HEK293 (cell line): ENCODE measurements at regions not wholly inside any gene's neighbourhood (a gene's known extent, or its start where the extent isn't known, plus 50 kb on each side); places are given as distances from the start of the nearest gene placed in this dataset.
A peak's percentile ranks its signal among the peaks of the same experiment; 100 is the strongest.

Experiments
- CTCF ChIA-PET: fragments of 350-600 bp; formaldehyde crosslinking; extraction: SDS; loops from one replicate; lab custom pipeline; 2021; ENCODE audit warnings: antibody characterized with exemption; lab: Yijun Ruan, JAX
- POLR2A ChIA-PET: fragments of 300-600 bp; formaldehyde crosslinking; extraction: SDS; loops from one replicate; lab custom pipeline; 2020; ENCODE audit warnings: antibody characterized with exemption, inconsistent platforms; lab: Yijun Ruan, JAX
- H3K27ac ChIP-seq: fragments of 200-500 bp; sonication (Bioruptor generic); 2 replicates; pipeline ENCODE4 v1.5.1; 2014; ENCODE audit warnings: low read depth, low read length, control low read depth, inconsistent platforms; ENCODE audit errors: extremely low read depth
- H3K36me3 ChIP-seq, 2 experiments: fragments of 200-500 bp in 1 of 2; sonication (Bioruptor generic) in 1 of 2; 1 replicate in 1 of 2; 2 replicates in 1 of 2; pipeline ENCODE4 v1.5.1; 2014 to 2017; ENCODE audit warnings: inconsistent platforms in 2 of 2, low read length in 2 of 2; ENCODE audit not compliant: control insufficient read depth in 2 of 2, insufficient read depth in 1 of 2
- H3K4me1 ChIP-seq: fragments of 200-500 bp; sonication (Bioruptor generic); 2 replicates; pipeline ENCODE4 v1.5.1; 2014; ENCODE audit warnings: mild to moderate bottlenecking, low read length, inconsistent platforms; ENCODE audit not compliant: control insufficient read depth, insufficient read depth
- H3K4me3 ChIP-seq: 2 replicates; pipeline ENCODE4 v1.5.1; 2011; ENCODE audit warnings: low read depth, mild to moderate bottlenecking, control low read depth, low read length, moderate library complexity
- H3K9me3 ChIP-seq: fragments of 200-500 bp; sonication (Bioruptor generic); 2 replicates; pipeline ENCODE4 v1.5.1; 2014; ENCODE audit warnings: low read depth, low read length, inconsistent platforms; ENCODE audit not compliant: control insufficient read depth, insufficient read depth
- GLIS1 ChIP-seq: fragments of 450-650 bp; formaldehyde crosslinking; IDR thresholded peaks from 2 replicates; pipeline ENCODE4 v1.5.1; 2016; ENCODE audit warnings: missing biosample characterization, missing genetic modification characterization
- KLF16 ChIP-seq: fragments of 450-650 bp; formaldehyde crosslinking; IDR thresholded peaks from 2 replicates; pipeline ENCODE4 v1.5.1; 2017; ENCODE audit warnings: missing biosample characterization, missing genetic modification characterization
- KLF17 ChIP-seq: fragments of 450-650 bp; formaldehyde crosslinking; IDR thresholded peaks from 2 replicates; pipeline ENCODE4 v1.5.1; 2016; ENCODE audit warnings: missing biosample characterization, missing genetic modification characterization
- REPIN1 ChIP-seq: fragments of 450-650 bp; formaldehyde crosslinking; IDR thresholded peaks from 2 replicates; pipeline ENCODE4 v1.5.1; 2017; ENCODE audit warnings: missing biosample characterization, missing genetic modification characterization, low read depth
- REST ChIP-seq: fragments of 450-650 bp; formaldehyde crosslinking; IDR thresholded peaks from 2 replicates; pipeline ENCODE4 v1.5.1; 2016; ENCODE audit warnings: missing biosample characterization, missing genetic modification characterization
- ZBTB10 ChIP-seq: fragments of 450-650 bp; formaldehyde crosslinking; IDR thresholded peaks from 2 replicates; pipeline ENCODE4 v1.5.1; 2016; ENCODE audit warnings: missing biosample characterization, missing genetic modification characterization
- ZNF112 ChIP-seq: fragments of 450-650 bp; formaldehyde crosslinking; IDR thresholded peaks from 2 replicates; pipeline ENCODE4 v1.5.0; 2017; ENCODE audit warnings: missing biosample characterization, missing genetic modification characterization
- ZNF121 ChIP-seq: fragments of 450-650 bp; formaldehyde crosslinking; IDR thresholded peaks from 2 replicates; pipeline ENCODE4 v1.5.1; 2016; ENCODE audit warnings: missing biosample characterization, missing genetic modification characterization
- ZNF146 ChIP-seq: fragments of 450-650 bp; formaldehyde crosslinking; IDR thresholded peaks from 2 replicates; pipeline ENCODE4 v1.5.1; 2016; ENCODE audit warnings: missing biosample characterization, missing genetic modification characterization
- ZNF223 ChIP-seq: fragments of 450-650 bp; formaldehyde crosslinking; IDR thresholded peaks from 2 replicates; pipeline ENCODE4 v1.5.1; 2016; ENCODE audit warnings: missing biosample characterization, missing genetic modification characterization
- ZNF37A ChIP-seq: fragments of 450-650 bp; IDR thresholded peaks from 2 replicates; pipeline ENCODE4 v1.5.1; 2018; ENCODE audit warnings: missing biosample characterization, missing genetic modification characterization
- ZNF426 ChIP-seq: fragments of 450-650 bp; formaldehyde crosslinking; IDR thresholded peaks from 2 replicates; pipeline ENCODE4 v1.5.1; 2017; ENCODE audit warnings: missing biosample characterization, missing genetic modification characterization, mild to moderate bottlenecking, inconsistent platforms, moderate library complexity
- ZNF510 ChIP-seq: fragments of 450-650 bp; formaldehyde crosslinking; IDR thresholded peaks from 2 replicates; pipeline ENCODE4 v1.5.1; 2018; ENCODE audit warnings: mild to moderate bottlenecking, missing genetic modification characterization, missing biosample characterization; ENCODE audit not compliant: insufficient replicate concordance
- ZNF521 ChIP-seq: fragments of 450-650 bp; formaldehyde crosslinking; IDR thresholded peaks from 2 replicates; pipeline ENCODE4 v1.5.1; 2017; ENCODE audit warnings: missing biosample characterization, mild to moderate bottlenecking, missing genetic modification characterization
- ZNF585B ChIP-seq: fragments of 450-650 bp; formaldehyde crosslinking; IDR thresholded peaks from 2 replicates; pipeline ENCODE4 v1.5.1; 2016; ENCODE audit warnings: missing biosample characterization, missing genetic modification characterization
- ZNF629 ChIP-seq: fragments of 450-650 bp; formaldehyde crosslinking; IDR thresholded peaks from 2 replicates; pipeline ENCODE4 v1.5.1; 2017; ENCODE audit warnings: missing biosample characterization, missing genetic modification characterization
- ZNF677 ChIP-seq: fragments of 450-650 bp; IDR thresholded peaks from 2 replicates; pipeline ENCODE4 v1.5.0; 2018; ENCODE audit warnings: missing biosample characterization, mild to moderate bottlenecking, missing genetic modification characterization, moderate library complexity
- ZNF830 ChIP-seq: fragments of 450-650 bp; IDR thresholded peaks from 2 replicates; pipeline ENCODE4 v1.5.0; 2018; ENCODE audit warnings: missing biosample characterization, missing genetic modification characterization, low read depth, mild to moderate bottlenecking, moderate library complexity

GRCh38 chr2:120805602-120806001 is 69.9 kb downstream of the GLI2 start (continued):
- no peak for TF ChIP-seq ZNF677 (tag by site-specific recombination)
- no peak for TF ChIP-seq KLF16 (tag by site-specific recombination)
- TF ChIP-seq, all 188 proteins: peak for 0

GRCh38 chr2:120807751-120808150 is 72.1 kb downstream of the GLI2 start:
- H3K27ac ChIP-seq, result no peak overlapping the region
- TF ChIP-seq ZNF37A (tag by site-specific recombination) (no peak), ZNF629 (no peak), ZNF223 (no peak), ZNF521 (no peak)
- peaks cover 9% of the 10 kb centered on the region for H3K4me1 ChIP-seq
- no peak overlapping the region for H3K4me3 ChIP-seq
- CTCF ChIA-PET, result interaction anchor here (0.6 kb wide), 1 partner anchor 548 kb away, joined by 3 read pairs; no protein-coding TSS in a partner anchor
- no peaks in the 10 kb centered on the region for H3K9me3 ChIP-seq
- peaks cover 0 to 13% of the 10 kb centered on the region in 2 experiments; a peak in 1 of 3 replicates for H3K36me3 ChIP-seq
- POLR2A ChIA-PET, result no interaction called here

GRCh38 chr2:120809151-120809550 is 73.5 kb downstream of the GLI2 start:
- Histone ChIP-seq H3K4me3 (no peak overlapping the region), H3K9me3 (no peaks in the 10 kb centered on the region), H3K4me1 (peaks cover 9% of the 10 kb centered on the region), H3K27ac (no peak overlapping the region), H3K36me3 (peaks cover 0 to 13% of the 10 kb centered on the region in 2 experiments; a peak in 1 of 3 replicates)
- CTCF ChIA-PET, result interaction anchor here (1.1 kb wide), 1 partner anchor 8 kb away, joined by 3 read pairs; no protein-coding TSS in a partner anchor
- POLR2A ChIA-PET, result interaction anchor here (0.6 kb wide), 1 partner anchor 72 kb away, joined by 3 read pairs; no protein-coding TSS in a partner anchor
- TF ChIP-seq ZNF146 (tag by site-specific recombination) (peak; percentile 68; the same call in 1 of the 2 replicates), ZNF121 (tag by site-specific recombination) (no peak)

GRCh38 chr2:120809609-120810440 is 74.2 kb downstream of the GLI2 start:
- no peak overlapping the region for H3K4me3 ChIP-seq
- H3K4me1 ChIP-seq, result peaks cover 9% of the 10 kb centered on the region
- H3K27ac ChIP-seq, result no peak overlapping the region
- peaks cover 0 to 12% of the 10 kb centered on the region in 2 experiments; a peak in 1 of 3 replicates for H3K36me3 ChIP-seq
- no peaks in the 10 kb centered on the region for H3K9me3 ChIP-seq
- ChIA-PET POLR2A (no interaction called here), CTCF (interaction anchor here (1.1 kb wide), 1 partner anchor 8 kb away, joined by 3 read pairs; no protein-coding TSS in a partner anchor)
- TF ChIP-seq ZNF426 (tag by site-specific recombination), result no peak
- TF ChIP-seq GLIS1 (tag by site-specific recombination), result peak; percentile 51
- TF ChIP-seq KLF16 (tag by site-specific recombination), result no peak
- peak; percentile 27; the same call in 1 of the 2 replicates for TF ChIP-seq KLF17 (tag by site-specific recombination)
- TF ChIP-seq ZNF830 (tag by site-specific recombination), result no peak

GRCh38 chr2:120810639-120811038 is 75.0 kb downstream of the GLI2 start:
- no peak overlapping the region for H3K27ac ChIP-seq
- H3K4me3 ChIP-seq, result no peak overlapping the region
- CTCF ChIA-PET, result interaction anchor here (0.7 kb wide), 1 partner anchor 112 kb away, joined by 3 read pairs; no protein-coding TSS in a partner anchor
- POLR2A ChIA-PET, result no interaction called here
- peaks cover 9% of the 10 kb centered on the region for H3K4me1 ChIP-seq
- no peaks in the 10 kb centered on the region for H3K9me3 ChIP-seq
- H3K36me3 ChIP-seq, result peaks cover 0 to 4% of the 10 kb centered on the region in 2 experiments; a peak in 1 of 3 replicates
- TF ChIP-seq ZNF112, result no peak
- TF ChIP-seq REPIN1 (tag by site-specific recombination), result no peak
- TF ChIP-seq ZNF510 (tag by site-specific recombination), result no peak
- no peak for TF ChIP-seq ZBTB10 (tag by site-specific recombination)
- TF ChIP-seq ZNF585B (tag by site-specific recombination), result no peak
- no peak for TF ChIP-seq REST (tag by site-specific recombination)
